ENCODE measurements at regions not wholly inside any gene's neighbourhood (a gene's known extent, or its start where the extent isn't known, plus 50 kb on each side); places are given as distances from the start of the nearest gene placed in this dataset.

- Mint-ChIP-seq H3K27me3 (ENCODE audit: low read depth) (no peaks in the 10 kb centered on the region), H3K36me3 (ENCODE audit: low read depth) (no peaks in the 10 kb centered on the region)
These were observed 57.5 kb upstream of the HTR1A start for GRCh38 chr5:64019746-64020145.

GRCh38 chr5:64018966-64019365 lies 56.7 kb upstream of the HTR1A start:
- Mint-ChIP-seq H3K36me3 (ENCODE audit: low read depth) (no peaks in the 10 kb centered on the region), H3K27me3 (ENCODE audit: low read depth) (no peaks in the 10 kb centered on the region), H3K4me3 (ENCODE audit: unreplicated experiment) (no peak overlapping the region), H3K9me3 (ENCODE audit: low read depth) (no peaks in the 10 kb centered on the region), H3K27ac (ENCODE audit: unreplicated experiment) (no peak overlapping the region), H3K4me1 (ENCODE audit: low read depth) (no peaks in the 10 kb centered on the region)
- no peak for DNase-seq (ENCODE audit: low spot score)
- no peak for TF ChIP-seq CTCF (IDR thresholded peaks at IDR 0.05)

More at GRCh38 chr5:64019746-64020145, 57.5 kb upstream of the HTR1A start:
- Mint-ChIP-seq H3K4me1 (ENCODE audit: low read depth) (no peaks in the 10 kb centered on the region), H3K9me3 (ENCODE audit: low read depth) (no peaks in the 10 kb centered on the region), H3K4me3 (ENCODE audit: unreplicated experiment) (no peak overlapping the region), H3K27ac (ENCODE audit: unreplicated experiment) (no peak overlapping the region)
- DNase-seq (ENCODE audit: low spot score) = no peak
- TF ChIP-seq CTCF (IDR thresholded peaks at IDR 0.05) = no peak

- H3K9me3 Mint-ChIP-seq (ENCODE audit: low read depth) = peaks cover 2% of the 10 kb centered on the region
- no peaks in the 10 kb centered on the region for H3K36me3 Mint-ChIP-seq (ENCODE audit: low read depth)
- no peak for TF ChIP-seq CTCF (IDR thresholded peaks at IDR 0.05)
- no peak overlapping the region for H3K27ac Mint-ChIP-seq (ENCODE audit: unreplicated experiment)
- no peak overlapping the region for H3K4me3 Mint-ChIP-seq (ENCODE audit: unreplicated experiment)
- no peaks in the 10 kb centered on the region for H3K27me3 Mint-ChIP-seq (ENCODE audit: low read depth)
- DNase-seq (ENCODE audit: low spot score) = no peak
- H3K4me1 Mint-ChIP-seq (ENCODE audit: low read depth) = no peaks in the 10 kb centered on the region
These were observed 53.6 kb upstream of the HTR1A start for GRCh38 chr5:64015824-64016223.
